H9 (cell line): ENCODE measurements at regions not wholly inside any gene's neighbourhood (a gene's known extent, or its start where the extent isn't known, plus 50 kb on each side); places are given as distances from the start of the nearest gene placed in this dataset.

Source experiments
- DNase-seq: peaks from one replicate; pipeline ENCODE4 v3.0.0-alpha.2; 2017
- H2AFZ ChIP-seq: one replicate; pipeline ENCODE4 v1.6.1; 2013; ENCODE audit warnings: mild to moderate bottlenecking, low read length, control low read depth, moderate library complexity
- H2AK5ac ChIP-seq: 2 replicates; pipeline ENCODE4 v1.6.1; 2013; ENCODE audit warnings: low read length, control low read depth, mixed read lengths; ENCODE audit not compliant: insufficient read length
- H2BK120ac ChIP-seq: one replicate; pipeline ENCODE4 v1.6.1; 2013; ENCODE audit warnings: low read depth, mild to moderate bottlenecking, low read length, control low read depth, inconsistent platforms; ENCODE audit not compliant: poor library complexity, severe bottlenecking
- H2BK12ac ChIP-seq: 2 replicates; pipeline ENCODE4 v1.6.1; 2013; ENCODE audit warnings: low read length, control low read depth, mixed read lengths, low read depth; ENCODE audit not compliant: insufficient read length
- H2BK15ac ChIP-seq: 2 replicates; pipeline ENCODE4 v1.6.1; 2013; ENCODE audit warnings: low read depth, low read length, control low read depth
- H2BK20ac ChIP-seq: one replicate; pipeline ENCODE4 v1.6.1; 2013; ENCODE audit warnings: low read depth, mild to moderate bottlenecking, low read length, control low read depth, inconsistent platforms; ENCODE audit not compliant: poor library complexity, severe bottlenecking
- H2BK5ac ChIP-seq: 2 replicates; pipeline ENCODE4 v1.6.1; 2013; ENCODE audit warnings: low read length, control low read depth, mixed read lengths; ENCODE audit not compliant: insufficient read length
- H3K14ac ChIP-seq: 2 replicates; pipeline ENCODE4 v1.6.1; 2013; ENCODE audit warnings: low read length, control low read depth; ENCODE audit not compliant: insufficient read depth
- H3K18ac ChIP-seq: 2 replicates; pipeline ENCODE4 v1.6.1; 2013; ENCODE audit warnings: low read depth, mild to moderate bottlenecking, mixed read lengths, low read length, control low read depth; ENCODE audit not compliant: insufficient read length
- H3K23ac ChIP-seq: 2 replicates; pipeline ENCODE4 v1.6.1; 2013; ENCODE audit warnings: low read length, control low read depth, mixed read lengths, low read depth; ENCODE audit not compliant: insufficient read length
- H3K23me2 ChIP-seq: 2 replicates; pipeline ENCODE4 v1.6.1; 2013; ENCODE audit warnings: low read depth, mild to moderate bottlenecking, mixed read lengths, low read length, control low read depth; ENCODE audit not compliant: insufficient read length, poor library complexity, severe bottlenecking
- H3K27ac ChIP-seq: 2 replicates; pipeline ENCODE4 v1.5.1; 2013; ENCODE audit warnings: low read length, control low read depth, mixed read lengths, low read depth; ENCODE audit not compliant: insufficient read length
- H3K27me3 ChIP-seq: 2 replicates; pipeline ENCODE4 v1.6.1; 2013; ENCODE audit warnings: low read length, control low read depth, inconsistent platforms; ENCODE audit not compliant: insufficient read depth
- H3K4ac ChIP-seq: 2 replicates; pipeline ENCODE4 v1.6.1; 2013; ENCODE audit warnings: low read depth, mild to moderate bottlenecking, control low read depth, inconsistent platforms, low read length, moderate library complexity
- H3K4me1 ChIP-seq: 2 replicates; pipeline ENCODE4 v1.6.1; 2013; ENCODE audit warnings: low read length, control low read depth, inconsistent platforms; ENCODE audit not compliant: insufficient read depth
- H3K4me2 ChIP-seq: 2 replicates; pipeline ENCODE4 v1.6.1; 2013; ENCODE audit warnings: low read length, control low read depth, mixed read lengths; ENCODE audit not compliant: insufficient read length, insufficient read depth
- H3K56ac ChIP-seq: 2 replicates; pipeline ENCODE4 v1.6.1; 2013; ENCODE audit warnings: low read depth, mild to moderate bottlenecking, mixed read lengths, low read length, control low read depth; ENCODE audit not compliant: insufficient read length
- H3K79me1 ChIP-seq: 2 replicates; pipeline ENCODE4 v1.6.1; 2013; ENCODE audit warnings: low read depth, mild to moderate bottlenecking, moderate library complexity, low read length, control low read depth, inconsistent platforms; ENCODE audit not compliant: insufficient read depth, poor library complexity, severe bottlenecking
- H3K79me2 ChIP-seq: 2 replicates; pipeline ENCODE4 v1.6.1; 2013; ENCODE audit warnings: low read length, control low read depth, inconsistent platforms; ENCODE audit not compliant: insufficient read depth
- H3K9ac ChIP-seq: 2 replicates; pipeline ENCODE4 v1.6.1; 2013; ENCODE audit warnings: low read length, control low read depth, mixed read lengths; ENCODE audit not compliant: insufficient read length; ENCODE audit errors: extremely low read depth
- H3K9me3 ChIP-seq: one replicate; pipeline ENCODE4 v1.6.1; 2013; ENCODE audit warnings: low read depth, low read length, inconsistent platforms; ENCODE audit not compliant: control insufficient read depth
- H3T11ph ChIP-seq: one replicate; pipeline ENCODE4 v1.6.1; 2013; ENCODE audit warnings: mild to moderate bottlenecking, low read length, control low read depth, inconsistent platforms
- H4K20me1 ChIP-seq: one replicate; pipeline ENCODE4 v1.6.1; 2013; ENCODE audit not compliant: control insufficient read depth, insufficient read length, insufficient read depth
- H4K5ac ChIP-seq: 2 replicates; pipeline ENCODE4 v1.6.1; 2013; ENCODE audit warnings: low read depth, mild to moderate bottlenecking, mixed read lengths, low read length, control low read depth; ENCODE audit not compliant: insufficient read length
- H4K8ac ChIP-seq: replicated peaks from 2 replicates; pipeline ENCODE4 v1.6.1; 2013; ENCODE audit warnings: low read length, control low read depth, mixed read lengths, low read depth; ENCODE audit not compliant: insufficient read length
- H4K91ac ChIP-seq: 2 replicates; pipeline ENCODE4 v1.6.1; 2013; ENCODE audit warnings: low read depth, mild to moderate bottlenecking, moderate library complexity, mixed read lengths, low read length, control low read depth; ENCODE audit not compliant: insufficient read length
- H3K27ac Mint-ChIP-seq, 3 experiments: 2 replicates in 2 of 3; 3 replicates in 1 of 3; pipeline ENCODE4 v1.8.0; 2020 to 2021; ENCODE audit warnings: mixed read lengths in 3 of 3, mild to moderate bottlenecking in 1 of 3, moderate library complexity in 1 of 3
- H3K27me3 Mint-ChIP-seq: 2 replicates; pipeline ENCODE4 v1.8.0; 2021; ENCODE audit warnings: low read depth, mild to moderate bottlenecking, moderate library complexity, mixed read lengths
- H3K36me3 Mint-ChIP-seq, 3 experiments: 2 replicates in 2 of 3; 3 replicates in 1 of 3; pipeline ENCODE4 v1.8.0; 2020 to 2021; ENCODE audit warnings: low read depth in 3 of 3, mixed read lengths in 3 of 3; ENCODE audit not compliant: insufficient read depth in 1 of 3
- H3K4me1 Mint-ChIP-seq, 2 experiments: 2 replicates each; pipeline ENCODE4 v1.8.0; 2020; ENCODE audit warnings: mixed read lengths in 2 of 2
- H3K4me3 Mint-ChIP-seq, 2 experiments: 2 replicates in 1 of 2; 3 replicates in 1 of 2; pipeline ENCODE4 v1.8.0; 2020 to 2021; ENCODE audit warnings: mild to moderate bottlenecking in 2 of 2, mixed read lengths in 2 of 2, moderate library complexity in 1 of 2
- H3K9me3 Mint-ChIP-seq, 2 experiments: 2 replicates in 1 of 2; 3 replicates in 1 of 2; pipeline ENCODE4 v1.8.0; 2020; ENCODE audit warnings: mild to moderate bottlenecking in 2 of 2, mixed read lengths in 2 of 2, moderate library complexity in 1 of 2
- TF ChIP-seq, protein P1 (sequence below): fragments of 200-600 bp; sonication (generic); conservative IDR thresholded peaks from 3 replicates; pipeline ENCODE4 v1.8.0; 2021; ENCODE audit warnings: antibody characterized with exemption, mild to moderate bottlenecking

- Histone ChIP-seq H3K56ac (no peak overlapping the region), H3K4me1 (no peaks in the 10 kb centered on the region), H2BK12ac (no peak overlapping the region), H2BK15ac (no peak overlapping the region), H3K4me2 (no peak overlapping the region), H4K8ac (no peak overlapping the region), H4K20me1 (no peaks in the 10 kb centered on the region), H4K5ac (no peak overlapping the region), H3K27ac (no peak overlapping the region), H2BK5ac (no peak overlapping the region), H3T11ph (no peak overlapping the region), H3K9ac (no peak overlapping the region), H2AFZ (no peak overlapping the region), H3K23me2 (no peaks in the 10 kb centered on the region), H3K79me1 (no peaks in the 10 kb centered on the region), H2BK120ac (no peak overlapping the region), H3K79me2 (no peaks in the 10 kb centered on the region), H3K18ac (no peak overlapping the region), H3K9me3 (no peaks in the 10 kb centered on the region), H2AK5ac (no peak overlapping the region), H3K14ac (no peak overlapping the region), H3K23ac (no peak overlapping the region), H2BK20ac (no peak overlapping the region), H3K27me3 (no peaks in the 10 kb centered on the region), H4K91ac (no peak overlapping the region), H3K4ac (no peak overlapping the region)
- TF ChIP-seq, protein P1, sequence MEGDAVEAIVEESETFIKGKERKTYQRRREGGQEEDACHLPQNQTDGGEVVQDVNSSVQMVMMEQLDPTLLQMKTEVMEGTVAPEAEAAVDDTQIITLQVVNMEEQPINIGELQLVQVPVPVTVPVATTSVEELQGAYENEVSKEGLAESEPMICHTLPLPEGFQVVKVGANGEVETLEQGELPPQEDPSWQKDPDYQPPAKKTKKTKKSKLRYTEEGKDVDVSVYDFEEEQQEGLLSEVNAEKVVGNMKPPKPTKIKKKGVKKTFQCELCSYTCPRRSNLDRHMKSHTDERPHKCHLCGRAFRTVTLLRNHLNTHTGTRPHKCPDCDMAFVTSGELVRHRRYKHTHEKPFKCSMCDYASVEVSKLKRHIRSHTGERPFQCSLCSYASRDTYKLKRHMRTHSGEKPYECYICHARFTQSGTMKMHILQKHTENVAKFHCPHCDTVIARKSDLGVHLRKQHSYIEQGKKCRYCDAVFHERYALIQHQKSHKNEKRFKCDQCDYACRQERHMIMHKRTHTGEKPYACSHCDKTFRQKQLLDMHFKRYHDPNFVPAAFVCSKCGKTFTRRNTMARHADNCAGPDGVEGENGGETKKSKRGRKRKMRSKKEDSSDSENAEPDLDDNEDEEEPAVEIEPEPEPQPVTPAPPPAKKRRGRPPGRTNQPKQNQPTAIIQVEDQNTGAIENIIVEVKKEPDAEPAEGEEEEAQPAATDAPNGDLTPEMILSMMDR = no peak
- Mint-ChIP-seq H3K9me3 (peaks cover 0 to 2% of the 10 kb centered on the region in 2 experiments; a peak in 1 of 5 replicates), H3K27me3 (no peaks in the 10 kb centered on the region; the same call in 1 of the 2 replicates), H3K36me3 (no peaks in the 10 kb centered on the region), H3K4me1 (no peaks in the 10 kb centered on the region), H3K27ac (no peak overlapping the region), H3K4me3 (no peak overlapping the region)
- no peak for DNase-seq
Measured at GRCh38 chr21:22552390-22552789, 1554.2 kb downstream of the NCAM2 start.
